Upper lobe of right lung (tissue), 1 donor: ENCODE measurements at regions not wholly inside any gene's neighbourhood (a gene's known extent, or its start where the extent isn't known, plus 50 kb on each side); places are given as distances from the start of the nearest gene placed in this dataset.

Experiments used
- ATAC-seq: fragments of 200-7000 bp; cut with Tn5 transposase; one replicate; pipeline ENCODE4 v1.9.1; 2020; ENCODE audit warnings: mild to moderate bottlenecking, moderate library complexity
- DNase-seq: peaks from one replicate; pipeline ENCODE4 v3.0.0-alpha.2; 2020
- H3K27ac ChIP-seq: fragments of 200-600 bp; one replicate; pipeline ENCODE4 v1.8.0; 2022
- H3K27me3 ChIP-seq: fragments of 200-600 bp; one replicate; pipeline ENCODE4 v1.8.0; 2022; ENCODE audit warnings: mild to moderate bottlenecking
- H3K36me3 ChIP-seq: fragments of 200-600 bp; one replicate; pipeline ENCODE4 v1.8.0; 2022
- H3K4me1 ChIP-seq: fragments of 200-600 bp; one replicate; pipeline ENCODE4 v1.8.0; 2022
- H3K4me3 ChIP-seq: fragments of 200-600 bp; one replicate; pipeline ENCODE4 v1.8.0; 2022; ENCODE audit warnings: mild to moderate bottlenecking
- H3K9me3 ChIP-seq: fragments of 200-600 bp; one replicate; pipeline ENCODE4 v1.8.0; 2022
- CTCF ChIP-seq: fragments of 200-600 bp; IDR thresholded peaks from one replicate; pipeline ENCODE4 v1.8.0; 2022; ENCODE audit warnings: antibody characterized with exemption
- intact Hi-C: fragments of 100-400 bp; cut with DNase I; formaldehyde crosslinking; loops from one replicate; pipeline ENCODE4 v1.11.0; 2022
- donor health status: DM: no; HTN: yes; CAD: no; lungs with severe emphysema.

- Histone ChIP-seq H3K4me3 (no peak overlapping the region), H3K27ac (no peak overlapping the region), H3K36me3 (no peaks in the 10 kb centered on the region), H3K4me1 (no peaks in the 10 kb centered on the region), H3K27me3 (no peaks in the 10 kb centered on the region), H3K9me3 (peaks cover 9% of the 10 kb centered on the region)
- ATAC-seq (no peak), DNase-seq (no peak)
- TF ChIP-seq CTCF, result no peak
- intact Hi-C loops, result no loop called here
Measured at GRCh38 chr5:91433861-91434260, 50.7 kb upstream of the ARRDC3 start.
